ENCODE measurements at regions not wholly inside any gene's neighbourhood (a gene's known extent, or its start where the extent isn't known, plus 50 kb on each side); places are given as distances from the start of the nearest gene placed in this dataset.

DNA sequence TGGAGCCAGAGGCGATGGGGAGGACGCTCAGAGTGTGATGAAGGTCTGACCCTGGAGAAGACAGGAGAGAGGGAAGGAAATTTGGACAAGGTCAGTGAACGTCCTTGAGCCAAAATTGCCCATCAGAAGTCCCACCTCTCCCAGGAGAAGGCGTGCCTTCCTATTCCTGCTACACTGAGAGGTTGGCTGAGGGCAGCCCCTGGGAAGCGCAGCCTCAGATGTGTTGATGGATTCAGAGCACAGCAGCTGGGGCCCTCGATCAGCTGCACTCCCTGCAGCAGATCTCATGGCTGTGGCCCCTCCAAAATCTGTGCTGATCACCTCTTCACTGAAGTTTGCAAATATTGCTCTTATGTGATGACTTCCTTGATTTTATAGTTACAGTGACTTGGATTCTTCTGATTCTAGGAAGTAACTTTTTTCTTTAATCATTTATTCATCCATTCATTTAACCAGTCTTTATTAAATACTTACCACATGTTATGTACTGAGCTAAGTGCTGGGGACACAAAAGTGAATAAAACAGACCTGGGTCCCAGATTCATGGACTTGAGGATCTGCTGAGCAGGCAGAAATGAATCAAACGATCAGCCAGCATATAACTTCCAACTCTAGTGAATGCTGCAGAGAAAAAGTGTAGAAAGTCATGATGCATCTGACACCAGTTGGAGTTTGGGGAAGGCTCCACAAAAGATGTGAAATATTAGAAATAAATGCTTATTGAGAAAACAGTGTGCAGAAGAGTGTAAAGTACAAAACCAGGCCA, 69.6 kb upstream of the ARMC2 start:
- Histone ChIP-seq H3K4me3 (no peak overlapping the region), H3K9me3 (no peaks in the 10 kb centered on the region), H3K27ac (no peak overlapping the region), H3K4me1 (peaks cover 0 to 21% (median 5%) of the 10 kb centered on the region in 3 donors), H3K27me3 (no peaks in the 10 kb centered on the region), H3K36me3 (no peaks in the 10 kb centered on the region)
- 79 to 81% methylated on average over 7 of the region's 7 CpGs for WGBS, 2 donors
- TF ChIP-seq POLR2A (IDR thresholded peaks at IDR 0.05) = no peak
- TF ChIP-seq, protein P1, sequence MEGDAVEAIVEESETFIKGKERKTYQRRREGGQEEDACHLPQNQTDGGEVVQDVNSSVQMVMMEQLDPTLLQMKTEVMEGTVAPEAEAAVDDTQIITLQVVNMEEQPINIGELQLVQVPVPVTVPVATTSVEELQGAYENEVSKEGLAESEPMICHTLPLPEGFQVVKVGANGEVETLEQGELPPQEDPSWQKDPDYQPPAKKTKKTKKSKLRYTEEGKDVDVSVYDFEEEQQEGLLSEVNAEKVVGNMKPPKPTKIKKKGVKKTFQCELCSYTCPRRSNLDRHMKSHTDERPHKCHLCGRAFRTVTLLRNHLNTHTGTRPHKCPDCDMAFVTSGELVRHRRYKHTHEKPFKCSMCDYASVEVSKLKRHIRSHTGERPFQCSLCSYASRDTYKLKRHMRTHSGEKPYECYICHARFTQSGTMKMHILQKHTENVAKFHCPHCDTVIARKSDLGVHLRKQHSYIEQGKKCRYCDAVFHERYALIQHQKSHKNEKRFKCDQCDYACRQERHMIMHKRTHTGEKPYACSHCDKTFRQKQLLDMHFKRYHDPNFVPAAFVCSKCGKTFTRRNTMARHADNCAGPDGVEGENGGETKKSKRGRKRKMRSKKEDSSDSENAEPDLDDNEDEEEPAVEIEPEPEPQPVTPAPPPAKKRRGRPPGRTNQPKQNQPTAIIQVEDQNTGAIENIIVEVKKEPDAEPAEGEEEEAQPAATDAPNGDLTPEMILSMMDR (IDR thresholded peaks at IDR 0.05) = no peak
- intact Hi-C loops (cut with DNase I) = no loop called here
- DNase-seq = no peak

DNA sequence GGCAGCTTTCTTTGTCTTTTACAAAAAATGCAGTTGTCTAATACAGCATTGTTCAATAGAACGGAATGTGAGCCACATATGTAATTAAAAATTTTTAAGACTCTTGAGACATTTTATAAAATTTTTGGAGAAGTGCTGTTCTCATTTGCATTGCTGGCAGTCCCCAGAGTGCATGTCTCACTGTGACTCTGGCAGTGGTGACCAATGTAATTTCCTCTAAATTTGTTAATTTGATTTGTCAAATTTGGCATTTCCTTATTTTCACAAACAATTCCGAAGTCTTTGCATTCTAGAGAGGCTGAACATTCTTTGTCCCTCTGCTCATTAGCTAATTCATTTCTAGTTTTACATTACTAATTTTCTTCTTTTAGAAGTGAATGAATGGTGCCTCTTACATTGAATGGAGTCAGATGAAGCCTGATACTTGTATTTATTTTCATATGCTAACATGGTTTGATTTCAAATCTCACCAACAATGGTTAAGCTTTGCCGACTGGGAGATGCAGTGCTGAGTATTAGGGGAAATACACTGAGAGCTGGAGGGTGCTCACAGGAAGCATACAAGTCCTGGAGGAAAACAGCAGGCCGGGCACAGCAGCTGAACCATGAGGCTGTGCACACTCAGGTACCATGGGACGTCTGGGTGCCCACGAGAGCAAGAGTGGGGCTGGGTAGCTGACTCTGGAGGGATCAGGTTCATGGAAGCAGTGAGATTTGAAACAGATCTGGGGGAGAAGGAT, 68.5 kb upstream of the ARMC2 start:
- Histone ChIP-seq H3K36me3 (no peaks in the 10 kb centered on the region), H3K4me1 (peaks cover 0 to 21% (median 5%) of the 10 kb centered on the region in 3 donors), H3K9me3 (no peaks in the 10 kb centered on the region), H3K27ac (no peak overlapping the region), H3K4me3 (no peak overlapping the region), H3K27me3 (no peaks in the 10 kb centered on the region)
- intact Hi-C loops (cut with DNase I) = loop anchor here (5.0 kb wide), 1 partner anchor 237 kb away; no protein-coding TSS in a partner anchor
- no peak for DNase-seq
- no peak for TF ChIP-seq POLR2A (IDR thresholded peaks at IDR 0.05)
- TF ChIP-seq, protein P1 (IDR thresholded peaks at IDR 0.05) = no peak
- 70 to 73% methylated on average over 6 of the region's 6 CpGs for WGBS, 2 donors

DNA sequence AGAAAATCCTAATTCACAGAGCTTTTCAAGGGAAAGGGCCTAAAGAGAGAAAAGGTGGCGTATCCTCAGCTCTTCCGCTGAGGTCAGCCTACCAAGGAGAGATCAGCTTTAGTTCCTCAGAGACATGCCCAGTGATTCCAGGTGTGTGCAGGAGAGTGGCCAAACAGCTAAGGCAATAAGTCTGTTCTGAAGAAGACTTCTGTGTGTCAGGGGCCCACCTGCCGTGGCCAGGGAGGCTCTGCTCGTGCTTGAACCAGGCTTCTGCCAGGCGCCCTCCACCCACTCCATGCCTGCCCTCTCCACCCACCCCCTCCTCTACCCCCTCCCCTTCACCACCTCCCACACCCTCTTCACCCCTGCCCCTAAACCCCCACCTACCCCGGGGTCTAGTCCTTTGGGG, 67.4 kb upstream of the ARMC2 start:
- peaks cover 0 to 21% (median 5%) of the 10 kb centered on the region in 3 donors for H3K4me1 ChIP-seq
- H3K36me3 ChIP-seq = no peaks in the 10 kb centered on the region
- H3K9me3 ChIP-seq = no peaks in the 10 kb centered on the region
- intact Hi-C loops (cut with DNase I) = loop anchor here (5.0 kb wide), 1 partner anchor 238 kb away; no protein-coding TSS in a partner anchor
- no peak for DNase-seq
- no peak for TF ChIP-seq POLR2A (IDR thresholded peaks at IDR 0.05)
- TF ChIP-seq, protein P1 (IDR thresholded peaks at IDR 0.05) = no peak
- WGBS, 2 donors = 99 to 100% methylated on average over 5 of the region's 6 CpGs
- no peak overlapping the region for H3K27ac ChIP-seq
- no peak overlapping the region for H3K4me3 ChIP-seq
- no peaks in the 10 kb centered on the region for H3K27me3 ChIP-seq

DNA sequence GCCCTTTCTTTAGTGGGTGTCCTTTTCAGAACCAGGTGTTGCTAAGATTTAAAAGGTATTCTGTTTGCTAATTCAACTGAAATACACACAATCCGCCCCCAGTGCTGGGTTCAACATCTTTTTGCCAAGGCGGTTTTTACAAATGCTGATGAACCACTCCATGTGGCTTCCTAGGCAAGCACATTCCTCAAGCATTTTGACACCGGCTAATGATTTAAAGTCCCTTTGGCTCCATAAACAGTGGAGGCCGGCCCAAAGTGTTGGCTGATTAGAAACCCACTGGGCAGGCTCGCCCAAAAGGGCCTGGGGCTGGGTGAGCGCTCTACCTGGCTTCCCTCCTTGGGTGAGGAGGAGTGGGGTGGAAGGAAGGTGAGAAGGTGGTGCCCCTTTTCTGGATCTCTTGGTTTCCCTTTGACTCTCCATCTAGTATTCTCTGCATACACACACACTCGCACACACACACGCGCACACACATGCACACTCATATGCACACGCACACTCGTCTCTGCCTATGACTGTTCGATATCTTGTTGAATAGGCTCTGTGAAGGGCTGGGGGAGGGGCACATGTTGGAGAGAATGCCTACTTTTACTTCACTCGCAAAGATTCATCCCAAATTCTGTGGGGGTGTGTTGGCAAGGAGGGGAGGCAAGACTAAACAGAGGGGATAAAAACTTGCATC, 66.7 kb upstream of the ARMC2 start:
- TF ChIP-seq, protein P1 (IDR thresholded peaks at IDR 0.05) = no peak
- no peak for TF ChIP-seq POLR2A (IDR thresholded peaks at IDR 0.05)
- Histone ChIP-seq H3K27ac (peak overlapping the region in 3 of 4 donors; percentile 18 to 67 (median 62)), H3K4me3 (peak overlapping the region; percentile 31 to 64 (median 52)), H3K4me1 (peaks cover 0 to 21% (median 5%) of the 10 kb centered on the region in 3 donors), H3K9me3 (no peaks in the 10 kb centered on the region), H3K27me3 (no peaks in the 10 kb centered on the region), H3K36me3 (no peaks in the 10 kb centered on the region)
- WGBS, 2 donors = 49 to 67% methylated on average over 9 to 13 of the region's 13 CpGs
- DNase-seq = no peak
- intact Hi-C loops (cut with DNase I) = loop anchor here (5.0 kb wide), 1 partner anchor 239 kb away; no protein-coding TSS in a partner anchor

All from esophagus squamous epithelium (tissue), 5 donors.